GM19023 (cell line): ENCODE measurements at regions not wholly inside any gene's neighbourhood (a gene's known extent, or its start where the extent isn't known, plus 50 kb on each side); places are given as distances from the start of the nearest gene placed in this dataset.

Experiments used
- ATAC-seq: cut with Tn5 transposase; IDR thresholded peaks from one replicate; pipeline ENCODE4 v1.9.1; 2021; ENCODE audit warnings: mild to moderate bottlenecking, moderate library complexity; ENCODE audit not compliant: unreplicated experiment

DNA sequence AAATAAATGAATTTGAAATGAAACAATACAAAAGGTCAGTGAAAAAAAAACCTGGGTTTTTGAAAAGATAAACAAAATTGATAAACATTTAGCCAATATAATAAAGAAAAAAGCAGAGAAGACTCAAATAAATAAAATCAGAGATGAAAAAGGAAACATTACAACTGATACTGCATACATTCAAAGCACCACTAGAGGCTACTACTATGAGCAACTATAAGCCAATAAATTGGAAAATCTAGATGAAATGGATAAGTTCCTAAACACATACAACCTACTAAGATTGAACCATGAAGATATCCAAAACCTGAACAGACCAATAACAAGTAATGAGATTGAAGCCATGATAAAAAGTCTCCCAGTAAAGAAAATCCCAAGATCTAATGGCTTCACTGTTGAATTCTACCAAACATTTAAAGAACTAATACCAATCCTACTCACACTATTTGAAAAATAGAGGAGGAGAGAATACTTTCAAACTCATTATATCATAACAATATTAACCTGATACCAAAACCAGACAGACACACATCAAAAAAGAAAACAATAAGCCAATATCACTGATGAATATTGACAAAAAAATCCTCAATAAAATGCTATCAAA, 80.8 kb upstream of the CERS6 start:
- no peak for ATAC-seq

DNA sequence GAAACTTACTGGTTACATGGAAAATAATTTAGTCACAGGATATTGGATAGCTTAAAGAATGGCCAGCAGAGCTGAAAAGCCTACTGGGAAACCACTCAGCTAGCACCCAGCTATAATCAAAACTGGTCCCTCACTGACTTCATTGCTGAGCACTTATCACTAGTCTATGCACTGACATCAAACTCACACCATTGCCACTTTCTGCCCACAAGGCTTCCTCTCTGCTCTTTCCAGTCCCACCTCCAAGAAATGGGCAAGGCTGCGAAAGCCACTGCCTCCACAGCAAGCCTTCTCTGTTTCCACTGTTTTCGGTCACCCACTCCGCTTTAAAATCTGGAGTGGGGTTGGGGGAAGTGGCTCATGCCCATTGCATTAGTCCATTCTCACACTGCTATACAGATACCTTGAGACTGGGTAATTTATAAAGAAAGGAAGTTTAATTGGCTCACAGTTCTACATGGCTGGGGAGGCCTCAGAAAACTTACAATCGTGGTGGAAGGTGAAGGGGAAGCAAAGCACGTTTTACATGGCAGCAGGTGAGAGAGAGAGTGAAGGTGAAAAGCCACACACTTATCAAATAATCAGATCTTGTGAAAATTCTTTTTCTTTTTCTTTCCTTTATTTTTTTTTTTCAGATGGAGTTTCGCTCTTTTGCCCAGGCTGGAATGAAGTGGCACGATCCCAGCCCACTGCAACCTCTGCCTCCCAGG, 77.0 kb upstream of the CERS6 start:
- ATAC-seq = no peak

DNA sequence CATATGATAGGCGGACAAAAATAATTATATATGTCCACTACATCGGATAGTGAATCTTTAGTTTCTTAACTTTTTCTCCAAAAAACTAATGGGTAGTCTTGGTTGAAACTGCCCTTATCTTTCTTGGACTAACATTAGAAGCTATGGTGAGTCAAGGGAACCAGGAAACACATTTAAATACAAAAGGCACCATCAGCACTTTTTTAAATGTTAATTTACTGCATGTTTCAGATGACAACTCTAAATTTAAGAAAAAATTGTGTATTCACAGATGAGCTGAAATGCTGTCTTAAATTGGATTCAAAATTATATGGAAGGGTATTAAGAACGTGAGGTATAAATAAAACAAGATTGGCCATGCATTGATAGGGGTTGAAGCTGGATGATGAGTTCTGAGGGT, 75.6 kb upstream of the CERS6 start:
- no peak for ATAC-seq

DNA sequence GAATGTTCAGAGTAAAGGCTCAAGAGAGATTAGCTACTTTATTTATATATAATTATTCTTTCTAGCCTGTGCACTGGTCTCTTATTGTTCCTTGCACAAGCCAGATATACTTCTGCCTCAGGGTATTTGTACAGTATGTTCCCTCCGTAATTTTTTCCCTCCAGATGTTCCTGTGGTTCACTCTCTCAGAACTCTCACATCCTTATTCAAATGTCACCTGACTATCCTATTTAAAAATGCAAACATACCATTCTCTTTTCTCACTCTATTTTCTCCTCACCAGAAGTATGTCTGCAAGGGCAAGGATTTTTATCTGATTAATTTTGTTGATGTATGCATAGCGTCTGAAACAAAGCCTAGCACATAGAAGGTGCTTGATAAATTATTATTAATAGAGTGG, 64.0 kb upstream of the CERS6 start:
- ATAC-seq = no peak

DNA sequence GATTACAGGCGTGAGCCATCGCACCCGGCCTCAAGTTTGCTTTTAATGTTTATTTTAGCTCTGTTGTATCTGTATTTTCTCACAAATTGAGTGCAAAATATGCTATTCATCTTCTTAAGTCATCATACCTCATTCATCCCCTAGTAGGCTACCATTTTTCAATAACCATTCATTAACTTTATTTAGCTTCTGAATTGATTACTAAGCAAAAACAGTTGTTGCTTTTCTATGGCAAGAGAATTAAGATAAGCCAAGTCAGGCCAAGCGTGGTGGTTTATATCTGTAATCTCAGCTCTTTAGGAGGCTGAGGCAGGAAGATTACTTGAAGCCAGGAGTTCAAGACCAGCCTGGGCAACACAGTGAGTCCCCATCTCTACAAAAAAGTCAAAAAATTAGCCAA, 63.3 kb upstream of the CERS6 start:
- no peak for ATAC-seq

DNA sequence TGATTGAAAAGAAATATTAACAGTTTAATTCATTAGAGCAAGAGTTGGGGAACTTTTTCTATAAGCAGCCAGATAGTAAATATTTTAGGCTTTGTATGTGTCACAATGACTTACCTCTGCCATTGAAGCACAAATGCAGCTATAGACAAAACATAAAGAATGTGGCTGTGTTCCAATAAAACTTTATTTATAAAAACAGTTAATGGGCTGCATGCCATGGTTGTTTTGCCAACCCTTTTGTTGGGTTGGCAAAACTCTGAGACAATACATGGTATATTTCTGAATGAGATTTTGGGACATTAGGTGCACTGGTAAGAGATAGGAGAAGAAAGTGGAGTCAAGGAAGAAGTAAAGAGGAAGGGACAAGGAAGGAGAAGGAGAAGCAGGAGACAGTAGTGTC, 61.8 kb upstream of the CERS6 start:
- no peak for ATAC-seq

DNA sequence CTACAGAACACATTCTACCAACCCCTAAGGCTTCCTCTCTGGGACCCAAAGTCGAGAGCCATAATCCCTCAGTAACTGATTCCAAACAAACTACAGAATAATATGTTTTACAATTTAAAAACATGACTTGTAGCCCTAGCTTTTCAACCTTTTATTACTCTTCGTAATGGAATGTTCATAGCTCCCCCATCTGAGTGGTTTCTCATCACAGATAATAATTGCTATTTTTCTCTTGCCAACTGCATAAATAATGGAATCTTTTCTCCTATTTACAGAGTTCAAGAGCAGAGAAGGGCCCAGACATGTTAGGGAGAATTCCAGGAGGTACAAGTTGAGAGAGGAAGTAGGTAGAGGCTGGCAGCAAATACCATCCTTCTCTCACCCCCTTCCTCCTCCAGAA, 59.9 kb upstream of the CERS6 start:
- ATAC-seq = no peak

DNA sequence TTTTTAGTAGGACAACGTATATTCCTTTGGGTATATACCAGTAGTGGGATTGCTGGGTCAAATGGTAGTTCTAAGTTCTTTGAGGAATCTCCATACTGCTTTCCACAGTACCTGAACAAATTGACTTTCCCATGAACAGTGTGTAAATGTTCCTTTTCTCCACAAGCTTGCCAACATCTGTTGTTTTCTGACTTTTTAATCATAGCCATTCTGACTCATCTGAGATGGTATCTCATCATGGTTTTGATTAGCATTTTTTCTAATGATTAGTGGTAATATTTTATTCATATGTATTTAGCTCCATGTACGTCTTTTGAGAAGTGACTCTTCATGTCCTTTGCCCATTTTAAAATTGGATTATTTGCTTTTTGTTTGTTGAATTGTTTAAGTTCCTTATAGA, 58.4 kb upstream of the CERS6 start:
- ATAC-seq = no peak

DNA sequence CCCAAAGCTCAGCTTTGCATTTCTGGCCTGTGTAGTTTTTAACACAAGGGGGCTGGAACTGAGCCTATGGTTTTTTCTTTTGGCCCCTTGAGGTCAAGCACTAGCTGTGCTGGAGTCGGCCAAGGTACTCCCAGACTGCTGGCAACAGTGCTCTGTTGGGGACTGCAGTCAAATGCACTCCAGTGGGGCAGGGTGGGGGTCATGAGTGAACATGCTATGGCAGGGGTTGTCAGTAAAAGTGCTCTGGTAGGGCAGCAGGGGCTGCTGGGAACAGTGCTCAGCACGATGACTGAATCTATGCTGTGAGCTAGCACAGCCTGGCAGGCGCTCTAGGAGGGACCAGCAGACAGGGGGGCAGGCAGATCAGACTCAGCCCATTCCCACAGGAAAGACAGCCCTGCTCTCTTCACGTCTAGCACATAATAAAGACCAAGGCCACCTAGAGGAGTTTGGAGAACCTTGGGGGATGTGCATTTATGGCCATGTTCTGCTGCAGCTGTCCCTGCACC, 55.0 kb upstream of the CERS6 start:
- no peak for ATAC-seq

DNA sequence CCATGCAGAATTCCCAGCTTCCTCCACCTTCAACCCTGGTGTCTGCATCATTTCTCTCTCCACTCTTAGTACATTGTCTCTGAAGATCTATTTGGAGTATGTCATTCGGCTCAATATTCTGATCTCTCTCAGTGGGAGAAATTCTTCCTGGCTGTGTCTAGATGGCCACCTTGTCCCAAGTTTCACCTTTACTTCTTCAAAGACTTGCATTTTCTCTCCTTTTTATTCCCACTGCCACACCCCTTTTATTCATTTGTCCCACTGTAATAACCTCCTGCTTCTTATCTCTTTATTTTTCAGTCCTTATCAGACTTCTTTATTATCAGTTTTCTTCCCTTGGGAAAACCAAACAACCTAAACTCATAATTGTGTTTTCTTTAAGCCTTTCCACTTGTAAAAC, 54.3 kb upstream of the CERS6 start:
- no peak for ATAC-seq

DNA sequence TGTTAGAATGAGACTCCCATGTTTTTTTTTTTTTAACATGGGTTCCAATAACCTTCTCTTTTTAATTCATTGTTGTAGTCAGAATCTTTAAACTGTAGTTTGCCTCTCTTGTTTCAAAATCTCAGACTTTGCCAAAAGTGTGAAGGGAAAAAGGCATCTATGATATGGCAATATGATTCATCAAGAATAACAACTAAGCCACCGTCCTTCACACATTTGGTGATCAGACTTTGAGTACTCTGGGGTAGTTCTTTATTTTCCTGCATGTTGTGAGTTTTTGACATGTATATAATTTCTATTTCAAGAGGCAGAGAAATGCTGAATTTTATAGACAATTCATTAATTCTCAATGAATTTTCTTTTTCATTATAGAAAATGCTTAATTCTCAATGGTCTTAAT, 53.5 kb upstream of the CERS6 start:
- no peak for ATAC-seq

DNA sequence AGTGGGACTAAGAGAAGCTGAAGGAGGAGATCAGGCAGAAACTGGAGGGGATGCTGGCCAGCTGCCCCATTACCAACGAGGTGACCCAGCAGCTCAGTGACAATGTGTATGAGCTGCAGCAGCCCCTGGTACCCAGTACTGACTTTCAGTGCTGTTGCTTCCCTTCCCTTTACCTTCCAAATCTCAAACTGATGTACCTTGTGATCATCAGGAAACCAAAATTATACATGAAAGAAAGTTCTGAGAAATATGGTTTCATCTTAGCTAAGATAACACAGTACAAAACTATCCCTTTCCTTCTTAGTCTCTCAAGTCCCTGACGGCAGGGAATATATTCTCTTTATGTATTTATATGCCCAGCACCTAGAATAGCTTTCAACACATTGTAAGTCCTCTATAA, 52.3 kb upstream of the CERS6 start:
- ATAC-seq = no peak

DNA sequence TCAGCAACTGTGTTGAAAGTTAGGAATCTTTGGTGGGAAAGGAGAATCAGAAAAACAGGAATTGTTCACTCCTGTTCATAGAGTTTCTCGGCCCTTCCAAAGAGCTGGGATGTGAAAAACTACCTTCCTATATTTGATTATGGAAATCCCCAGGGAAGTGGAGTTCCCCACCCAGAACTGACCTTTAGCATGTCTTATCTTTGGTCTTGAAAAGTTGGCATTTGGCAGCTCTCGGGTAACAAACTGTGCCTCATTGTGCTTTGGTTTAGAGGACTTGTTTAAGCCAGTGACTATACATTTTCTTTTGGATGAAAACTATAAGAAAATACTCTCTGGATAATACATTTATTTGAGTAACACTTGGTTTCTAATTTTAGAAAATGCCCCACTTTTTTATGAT, 51.3 kb upstream of the CERS6 start:
- no peak for ATAC-seq
